ENCODE measurements at regions not wholly inside any gene's neighbourhood (a gene's known extent, or its start where the extent isn't known, plus 50 kb on each side); places are given as distances from the start of the nearest gene placed in this dataset.
"Not testable (repeated sequence)": the region's sequence is repeated elsewhere in the genome, so short reads cannot be mapped to it uniquely, and the experiment has no call there.

DNA sequence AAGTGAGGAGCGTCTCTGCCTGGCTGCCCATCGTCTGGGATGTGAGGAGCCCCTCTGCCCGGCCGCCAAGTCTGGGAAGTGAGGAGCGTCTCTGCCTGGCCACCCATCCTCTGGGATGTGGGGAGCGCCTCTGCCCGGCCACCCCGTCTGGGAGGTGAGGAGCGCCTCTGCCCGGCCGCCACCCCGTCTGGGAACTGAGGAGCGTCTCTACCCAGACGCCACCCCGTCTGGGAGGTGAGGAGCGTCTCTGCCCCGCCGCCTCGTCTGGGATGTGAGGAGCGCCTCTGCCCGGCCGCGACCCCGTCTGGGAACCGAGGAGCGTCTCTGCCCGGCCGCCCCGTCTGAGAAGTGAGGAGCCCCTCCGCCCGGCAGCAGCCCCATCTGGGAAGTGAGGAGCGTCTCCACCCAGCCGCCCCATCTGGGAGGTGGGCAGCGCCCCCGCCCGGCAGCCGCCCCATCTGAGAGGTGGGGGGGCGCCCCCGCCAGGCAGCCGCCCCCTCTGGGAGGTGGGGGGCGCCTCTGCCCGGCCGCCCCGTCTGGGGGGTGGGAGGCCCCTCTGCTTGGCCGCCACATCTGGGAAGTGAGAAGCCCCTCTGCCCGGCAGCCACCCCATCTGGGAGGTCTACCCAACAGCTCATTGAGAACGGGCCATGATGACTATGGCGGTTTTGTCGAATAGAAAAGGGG is 228.4 kb downstream of the CAAP1 start:
- DNase-seq, result not testable (repeated sequence)

GRCh38 chr9:26662476-26662875 is 230.1 kb downstream of the CAAP1 start:
- DNase-seq, result no peak

GRCh38 chr9:26658476-26658875 is 234.1 kb downstream of the CAAP1 start:
- no peak for DNase-seq

GRCh38 chr9:26657958-26658357 is 234.6 kb downstream of the CAAP1 start:
- no peak for DNase-seq

DNA sequence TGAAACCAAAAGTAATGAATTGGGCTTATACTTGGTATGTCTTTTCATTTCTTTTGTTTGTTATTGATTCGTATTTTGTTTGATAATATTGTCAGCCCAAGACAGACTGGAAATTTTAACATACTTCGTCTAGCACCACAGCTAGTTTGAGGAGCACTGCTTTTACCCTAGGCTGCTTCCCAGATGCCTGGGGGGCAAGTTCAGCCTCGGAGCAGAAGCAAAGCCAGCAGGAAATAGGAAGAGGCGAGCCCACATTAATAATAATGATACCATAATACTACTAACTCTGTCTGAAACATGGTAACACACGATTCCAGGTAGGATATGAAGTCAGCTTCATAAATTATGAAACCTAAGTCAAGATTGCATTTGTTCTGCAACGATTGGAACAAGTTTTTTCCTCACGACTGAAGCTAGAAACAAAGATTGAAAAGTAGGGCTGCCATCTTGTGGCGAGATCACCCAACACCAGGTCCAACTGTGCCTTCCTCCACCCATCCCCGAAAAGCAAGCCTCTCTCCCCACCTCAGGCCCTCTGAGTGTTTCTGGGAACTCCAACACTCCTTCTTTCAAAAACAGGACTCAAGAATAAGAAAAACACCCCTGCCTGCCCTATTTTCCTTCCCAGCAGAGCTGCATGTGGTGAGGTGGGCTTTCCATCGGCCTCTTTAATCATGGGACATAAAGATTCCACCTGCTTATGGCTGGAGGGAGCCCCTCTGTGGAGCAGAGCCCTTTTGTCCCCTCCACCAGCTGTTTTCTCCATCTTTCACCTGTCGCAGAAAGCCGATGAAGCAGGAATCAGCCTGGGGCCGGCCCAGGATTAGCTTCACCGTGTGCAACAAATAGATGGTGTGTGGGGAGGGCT is 236.4 kb downstream of the CAAP1 start:
- no peak for DNase-seq

DNA sequence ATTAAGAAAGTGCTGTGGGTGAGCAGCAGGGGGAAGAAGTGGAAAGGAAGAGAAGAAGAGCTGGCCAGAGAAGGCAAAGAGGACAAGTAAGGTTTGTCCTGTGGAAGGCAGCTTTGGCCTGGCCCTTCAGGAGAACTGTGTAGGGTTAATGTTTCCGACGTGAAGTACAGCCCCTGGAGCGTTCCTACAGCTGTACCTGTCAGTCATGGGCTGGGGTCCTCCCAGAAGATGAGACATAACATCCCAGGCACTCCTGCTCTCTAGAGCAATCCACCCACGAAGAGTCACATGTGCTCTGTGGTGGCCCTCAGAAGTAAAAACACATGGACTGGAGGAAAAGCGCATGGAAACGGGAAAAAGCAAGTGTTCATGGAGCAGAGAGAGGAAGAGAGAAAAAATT is 237.4 kb downstream of the CAAP1 start:
- no peak for DNase-seq

- DNase-seq, result no peak
These were observed 242.3 kb downstream of the CAAP1 start for GRCh38 chr9:26650325-26650724.

- DNase-seq, result no peak
These were observed 248.8 kb downstream of the CAAP1 start for GRCh38 chr9:26643826-26644225.

DNA sequence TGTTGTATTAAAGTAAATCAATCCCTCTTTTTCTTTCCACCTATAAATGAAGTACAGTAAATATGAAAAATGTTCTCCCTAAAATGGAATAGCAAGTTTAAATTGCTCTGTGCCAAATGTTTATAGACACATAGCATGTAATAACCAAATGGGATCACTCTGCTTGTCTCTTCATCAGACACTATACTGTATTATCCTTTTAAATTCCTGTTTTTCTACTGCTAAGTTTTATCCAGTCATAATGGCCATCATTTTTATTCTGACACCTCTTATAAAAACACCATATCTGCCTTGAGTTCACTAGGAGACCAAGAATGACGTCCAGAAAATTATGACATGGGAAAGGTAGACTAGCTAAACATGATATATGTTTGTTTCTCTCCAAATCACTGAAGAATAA is 252.8 kb downstream of the CAAP1 start:
- DNase-seq, result no peak

DNA sequence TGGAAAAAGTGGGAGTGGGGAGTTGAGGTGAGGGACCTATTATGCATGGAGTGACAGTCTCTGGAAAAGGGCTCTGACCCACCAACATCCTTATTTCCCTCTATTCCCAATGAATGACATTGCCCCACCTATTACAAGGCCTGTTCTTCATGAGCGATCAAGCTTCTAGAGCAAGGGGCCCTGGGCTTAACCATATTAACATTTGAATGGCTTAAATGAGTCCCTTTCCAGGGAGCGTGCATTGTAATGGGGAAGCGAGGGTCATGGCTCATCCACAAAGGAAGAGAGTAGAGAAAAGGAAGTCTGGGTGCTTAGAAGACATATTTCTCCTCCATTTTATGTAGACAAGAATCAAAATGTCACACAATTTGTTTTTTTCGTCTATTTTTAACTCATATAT is 255.5 kb downstream of the CAAP1 start:
- DNase-seq, result no peak

- not testable (repeated sequence) for DNase-seq
These were observed 278.7 kb downstream of the CAAP1 start for GRCh38 chr9:26613851-26614350.

DNA sequence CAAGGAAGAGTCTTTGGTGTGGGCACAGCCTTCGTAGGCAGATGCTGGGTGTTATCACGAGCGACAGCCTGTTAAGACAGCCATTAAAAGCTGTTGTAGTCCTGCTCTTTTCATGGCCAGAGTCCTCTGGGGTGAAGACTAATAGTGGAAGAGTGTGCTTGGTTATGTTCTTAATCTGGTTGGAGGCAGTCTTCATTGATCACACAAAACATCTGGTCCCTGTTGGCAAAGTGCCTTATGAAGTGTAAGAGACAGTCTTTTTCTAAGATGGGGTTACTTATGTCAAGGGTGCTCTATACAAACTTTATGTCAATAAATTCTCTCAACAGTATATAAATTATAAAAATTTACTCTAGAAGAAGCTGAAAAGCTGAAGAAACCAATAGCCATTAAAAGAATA is 280.4 kb downstream of the CAAP1 start:
- DNase-seq, result no peak

GRCh38 chr9:26606756-26607155 is 285.8 kb downstream of the CAAP1 start:
- DNase-seq, result no peak

- no peak for DNase-seq
These were observed 287.2 kb downstream of the CAAP1 start for GRCh38 chr9:26605367-26605766.

DNA sequence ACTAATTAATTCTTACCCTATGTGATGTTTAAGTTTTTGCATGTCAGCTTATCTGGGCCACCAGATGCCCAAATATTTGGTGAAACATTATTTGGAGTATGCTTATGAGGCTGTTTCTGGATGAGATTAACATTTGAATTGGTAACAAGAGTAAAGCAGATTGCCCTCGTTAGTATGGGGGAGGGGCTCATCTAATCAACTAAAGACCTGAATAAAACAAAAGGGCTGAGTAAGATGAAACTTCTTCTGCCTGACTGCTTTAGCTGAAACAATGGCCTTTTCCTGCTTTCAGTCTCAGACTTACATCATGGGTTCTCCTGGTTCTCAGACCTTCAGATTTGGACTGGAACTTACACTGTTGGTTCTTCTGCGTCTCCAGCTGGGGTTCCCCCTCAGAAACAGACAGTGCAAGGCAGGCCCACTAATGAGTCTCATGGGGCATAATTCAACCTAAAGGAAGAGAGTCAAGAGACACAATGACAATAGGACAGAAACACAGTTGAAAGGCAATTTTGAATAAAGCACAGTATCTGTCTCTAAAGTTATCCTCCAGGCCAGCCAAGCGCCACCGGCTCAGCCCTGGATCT is 288.4 kb downstream of the CAAP1 start:
- DNase-seq, result no peak

GRCh38 chr9:26603617-26604016 is 289.0 kb downstream of the CAAP1 start:
- no peak for DNase-seq

DNA sequence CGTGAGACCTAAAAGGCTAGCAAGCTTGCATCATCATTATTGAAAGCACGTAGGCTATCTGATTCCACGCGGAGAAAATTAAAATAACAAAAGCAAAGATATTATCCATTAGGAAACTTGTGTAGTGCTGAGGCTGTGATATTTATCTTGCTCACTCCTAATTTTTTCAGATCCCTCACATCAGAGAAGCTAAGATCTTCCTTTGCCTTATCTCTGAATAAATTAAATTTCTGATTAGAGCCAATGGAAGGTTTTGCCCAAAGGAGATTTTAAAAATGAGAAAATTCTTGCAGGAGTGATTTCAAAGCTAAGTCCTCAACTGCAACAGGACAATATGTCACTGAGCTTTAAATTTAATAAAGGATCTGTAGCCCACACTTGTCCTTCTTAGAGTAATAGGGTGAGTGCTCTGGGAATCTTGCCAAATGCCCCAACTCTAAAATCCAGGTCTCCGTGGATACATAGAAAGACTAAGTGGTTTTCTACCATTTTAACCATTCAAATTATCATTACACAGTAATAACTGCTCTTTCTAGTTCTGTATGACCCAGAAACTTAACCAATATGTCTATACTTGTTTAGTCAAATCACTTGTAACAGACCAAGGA is 295.0 kb downstream of the CAAP1 start:
- no peak for DNase-seq

GRCh38 chr9:26579056-26579455 is 313.5 kb downstream of the CAAP1 start:
- DNase-seq, result no peak

GRCh38 chr9:26574898-26575440 is 317.6 kb downstream of the CAAP1 start:
- DNase-seq, result no peak

DNA sequence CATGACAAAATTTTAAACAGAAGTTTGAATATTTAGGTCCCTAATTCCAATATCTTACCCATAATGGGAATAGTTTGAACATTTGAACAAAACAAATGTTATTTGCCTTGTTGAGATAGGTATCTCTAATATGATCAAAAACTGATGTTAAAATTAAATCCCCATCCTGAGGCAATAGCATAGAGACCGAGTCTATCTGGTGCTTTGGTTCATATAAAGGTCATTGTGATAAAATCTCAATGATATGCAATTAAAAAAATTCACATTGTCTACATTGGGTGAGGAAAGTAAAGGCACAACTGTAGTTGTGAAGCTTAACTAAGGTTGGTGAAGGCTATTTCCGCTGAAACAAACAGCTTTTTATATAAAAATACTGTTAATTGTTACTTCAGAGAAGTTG is 318.3 kb downstream of the CAAP1 start:
- DNase-seq, result no peak

GRCh38 chr9:26567976-26568375 is 324.6 kb downstream of the CAAP1 start:
- DNase-seq, result no peak

GRCh38 chr9:26566141-26566540 is 326.5 kb downstream of the CAAP1 start:
- no peak for DNase-seq

GRCh38 chr9:26565118-26565517 is 327.5 kb downstream of the CAAP1 start:
- DNase-seq, result no peak

Measured in NCI-H1694 (cell line).